GM18861 (cell line): ENCODE measurements at regions not wholly inside any gene's neighbourhood (a gene's known extent, or its start where the extent isn't known, plus 50 kb on each side); places are given as distances from the start of the nearest gene placed in this dataset.
"Not testable (repeated sequence)": the region's sequence is repeated elsewhere in the genome, so short reads cannot be mapped to it uniquely, and the experiment has no call there.

Experiments used
- ATAC-seq: cut with Tn5 transposase; IDR thresholded peaks from one replicate; pipeline ENCODE4 v1.9.1; 2021; ENCODE audit not compliant: unreplicated experiment

GRCh38 chr6:169019727-169020491 is 233.7 kb downstream of the THBS2 start:
- ATAC-seq, result no peak

GRCh38 chr6:169019111-169019510 is 234.5 kb downstream of the THBS2 start:
- ATAC-seq, result no peak

GRCh38 chr6:169016758-169017157 is 236.9 kb downstream of the THBS2 start:
- no peak for ATAC-seq

- no peak for ATAC-seq
Measured at GRCh38 chr6:169014211-169015197, 239.1 kb downstream of the THBS2 start.

GRCh38 chr6:169009628-169010027 is 244.0 kb downstream of the THBS2 start:
- no peak for ATAC-seq

GRCh38 chr6:169008641-169009257 is 244.9 kb downstream of the THBS2 start:
- no peak for ATAC-seq

- ATAC-seq, result no peak
Measured at GRCh38 chr6:169005166-169005565, 248.5 kb downstream of the THBS2 start.

- no peak for ATAC-seq
Measured at GRCh38 chr6:169000022-169000421, 253.6 kb downstream of the THBS2 start.

GRCh38 chr6:168999392-168999791 is 254.3 kb downstream of the THBS2 start:
- ATAC-seq, result no peak

GRCh38 chr6:168996356-168996625 is 257.4 kb downstream of the THBS2 start:
- ATAC-seq, result no peak

GRCh38 chr6:168995526-168996355 is 257.9 kb downstream of the THBS2 start:
- ATAC-seq, result no peak

GRCh38 chr6:168994956-168995355 is 258.7 kb downstream of the THBS2 start:
- no peak for ATAC-seq

GRCh38 chr6:168992446-168993144 is 261.1 kb downstream of the THBS2 start:
- no peak for ATAC-seq

- not testable (repeated sequence) for ATAC-seq
Measured at GRCh38 chr6:168991695-168992094, 262.0 kb downstream of the THBS2 start.

GRCh38 chr6:168990019-168990751 is 263.5 kb downstream of the THBS2 start:
- no peak for ATAC-seq

- no peak for ATAC-seq
Measured at GRCh38 chr6:168989421-168989820, 264.2 kb downstream of the THBS2 start.

- ATAC-seq, result no peak
Measured at GRCh38 chr6:168988801-168989200, 264.8 kb downstream of the THBS2 start.

GRCh38 chr6:168988280-168988679 is 265.4 kb downstream of the THBS2 start:
- ATAC-seq, result no peak

GRCh38 chr6:168985705-168986104 is 267.9 kb downstream of the THBS2 start:
- no peak for ATAC-seq

GRCh38 chr6:168983925-168984324 is 269.7 kb downstream of the THBS2 start:
- no peak for ATAC-seq
